T-cell (primary cell): ENCODE measurements at regions not wholly inside any gene's neighbourhood (a gene's known extent, or its start where the extent isn't known, plus 50 kb on each side); places are given as distances from the start of the nearest gene placed in this dataset.

Experiments
- ATAC-seq, 4 experiments: fragments of 200-7000 bp in 3 of 4; fragments of 150-1000 bp in 1 of 4; cut with Tn5 transposase; replicated peaks in 1 of 4; 1 replicate in 3 of 4; 2 replicates in 1 of 4; pipeline ENCODE4 v1.10.0; 2021; ENCODE audit warnings: moderate library complexity in 3 of 4, mild to moderate bottlenecking in 2 of 4, moderate number of reproducible peaks in 1 of 4
- CTCF ChIA-PET, 2 donors: fragments of 300-600 bp; sonication (Branson Sonifier 250); formaldehyde crosslinking; loops; one replicate each; lab custom pipeline; 2022; ENCODE audit warnings: antibody characterized with exemption in 2 of 2; lab: Charles Lee
- POLR2A ChIA-PET, 2 donors: fragments of 300-600 bp; sonication (Branson Sonifier 250); formaldehyde crosslinking; loops; one replicate each; lab custom pipeline; 2022; ENCODE audit warnings: antibody characterized with exemption in 2 of 2; lab: Charles Lee
- DNase-seq, 35 experiments: peaks; one replicate each; pipeline versions ENCODE4 v3.0.0 to v3.0.0-alpha.2; 2013 to 2023
- H3K27ac ChIP-seq: one replicate; pipeline ENCODE4 v1.5.1; 2013; ENCODE audit warnings: low read length
- H3K27me3 ChIP-seq, 2 experiments: replicated peaks in 1 of 2; 1 replicate in 1 of 2; 2 replicates in 1 of 2; pipeline versions ENCODE4 v1.6.1 to v1.7.0; 2013; ENCODE audit warnings: low read length in 1 of 2, mixed read lengths in 1 of 2; ENCODE audit not compliant: control insufficient read depth in 2 of 2, insufficient read depth in 2 of 2; ENCODE audit errors: extremely low read depth in 1 of 2
- H3K36me3 ChIP-seq, 2 donors: 1 replicate in 1 of 2; 2 replicates in 1 of 2; pipeline versions ENCODE4 v1.6.1 to v1.7.0; 2013; ENCODE audit warnings: low read length in 1 of 2; ENCODE audit not compliant: control insufficient read depth in 2 of 2, insufficient read depth in 1 of 2; ENCODE audit errors: extremely low read depth in 1 of 2
- H3K4me1 ChIP-seq, 2 experiments: 1 replicate in 1 of 2; 2 replicates in 1 of 2; pipeline versions ENCODE4 v1.6.1 to v1.7.0; 2013; ENCODE audit warnings: low read length in 2 of 2, mixed read lengths in 1 of 2; ENCODE audit not compliant: insufficient read depth in 2 of 2, control insufficient read depth in 1 of 2; ENCODE audit errors: extremely low read depth in 1 of 2
- H3K4me3 ChIP-seq, 2 donors: 1 replicate in 1 of 2; 2 replicates in 1 of 2; pipeline versions ENCODE4 v1.5.1 to v1.7.0; 2013; ENCODE audit warnings: mild to moderate bottlenecking in 2 of 2, low read length in 1 of 2, moderate library complexity in 1 of 2; ENCODE audit not compliant: control insufficient read depth in 1 of 2; ENCODE audit errors: extremely low read depth in 1 of 2
- H3K9me3 ChIP-seq: 2 replicates; pipeline ENCODE4 v1.7.0; 2013
- H3K27ac Mint-ChIP-seq, 2 donors: one replicate each; pipeline ENCODE4 v1.8.0; 2020 to 2021; ENCODE audit warnings: mild to moderate bottlenecking in 2 of 2, mixed read lengths in 2 of 2
- H3K27me3 Mint-ChIP-seq, 2 donors: one replicate each; pipeline ENCODE4 v1.8.0; 2021 to 2022; ENCODE audit warnings: mixed read lengths in 2 of 2
- H3K36me3 Mint-ChIP-seq: one replicate; pipeline ENCODE4 v1.8.0; 2021; ENCODE audit warnings: mixed read lengths
- H3K4me1 Mint-ChIP-seq, 3 donors: one replicate each; pipeline ENCODE4 v1.8.0; 2020 to 2022; ENCODE audit warnings: mixed read lengths in 3 of 3, mild to moderate bottlenecking in 1 of 3
- H3K4me3 Mint-ChIP-seq, 3 donors: one replicate each; pipeline ENCODE4 v1.8.0; 2020 to 2022; ENCODE audit warnings: mild to moderate bottlenecking in 3 of 3, mixed read lengths in 3 of 3, moderate library complexity in 3 of 3
- H3K9me3 Mint-ChIP-seq, 3 donors: one replicate each; pipeline ENCODE4 v1.8.0; 2020 to 2022; ENCODE audit warnings: mixed read lengths in 3 of 3
- WGBS: methylation state at CpG from one replicate; pipeline ENCODE4 v1.1.5; 2013; ENCODE audit warnings: missing lambda C conversion rate; ENCODE audit not compliant: insufficient coverage; 5-methylcytosine and 5-hydroxymethylcytosine counted together

- Histone ChIP-seq H3K9me3 (no peaks in the 10 kb centered on the region), H3K27me3 (no peaks in the 10 kb centered on the region), H3K4me3 (no peak overlapping the region), H3K36me3 (no peaks in the 10 kb centered on the region), H3K27ac (no peak overlapping the region), H3K4me1 (peaks cover 4 to 7% of the 10 kb centered on the region in 2 experiments)
- Mint-ChIP-seq H3K27ac (peak overlapping the region; percentile 39), H3K27me3 (no peaks in the 10 kb centered on the region), H3K4me1 (peaks cover 9 to 12% (median 10%) of the 10 kb centered on the region in 3 donors), H3K4me3 (no peak overlapping the region), H3K36me3 (peaks cover 4% of the 10 kb centered on the region), H3K9me3 (peaks cover 0 to 8% (median 0%) of the 10 kb centered on the region in 3 donors)
- DNase-seq (peak in 20 of 35 experiments; percentile 2 to 62 (median 14)), ATAC-seq (peak; percentile 57 to 71 (median 64))
- POLR2A ChIA-PET, result interaction anchor here in 1 of 2 donors (0.7 kb wide), 1 partner anchor 501 kb away, joined by 13 read pairs; no protein-coding TSS in a partner anchor
- CTCF ChIA-PET, result interaction anchor here (0.5 to 1.3 kb wide), 6 partner anchors 22 to 683 kb away, joined by 3 to 5 read pairs (median 3); no protein-coding TSS in a partner anchor
- 41% methylated on average over 6 of the region's 10 CpGs for WGBS
These were observed 131.6 kb downstream of the AQP9 start for GRCh38 chr15:58269455-58270414.

GRCh38 chr15:58271410-58271809, 133.2 kb downstream of the AQP9 start:
- ChIA-PET CTCF (interaction anchor here in 1 of 2 donors (1.1 to 1.2 kb wide), 2 partner anchors 489 to 580 kb away, joined by 3 read pairs; no protein-coding TSS in a partner anchor), POLR2A (interaction anchor here in 1 of 2 donors (0.7 kb wide), 1 partner anchor 1250 kb away, joined by 3 read pairs; no protein-coding TSS in a partner anchor)
- no peak for DNase-seq
- peaks cover 9 to 12% (median 10%) of the 10 kb centered on the region in 3 donors for H3K4me1 Mint-ChIP-seq
- H3K9me3 Mint-ChIP-seq, result peaks cover 0 to 8% (median 0%) of the 10 kb centered on the region in 3 donors
- no peak overlapping the region for H3K4me3 ChIP-seq
- H3K4me1 ChIP-seq, result peaks cover 4 to 7% of the 10 kb centered on the region in 2 experiments
- H3K27ac ChIP-seq, result no peak overlapping the region
- H3K27me3 Mint-ChIP-seq, result no peaks in the 10 kb centered on the region
- no peaks in the 10 kb centered on the region for H3K9me3 ChIP-seq
- H3K27ac Mint-ChIP-seq, result no peak overlapping the region
- H3K4me3 Mint-ChIP-seq, result no peak overlapping the region
- WGBS, result no CpG with 5 or more reads among the region's 3 CpGs
- peaks cover 4% of the 10 kb centered on the region for H3K36me3 Mint-ChIP-seq
- H3K36me3 ChIP-seq, result no peaks in the 10 kb centered on the region
- ATAC-seq, result no peak
- no peaks in the 10 kb centered on the region for H3K27me3 ChIP-seq

GRCh38 chr15:58273104-58273503, 134.9 kb downstream of the AQP9 start:
- no peak overlapping the region for H3K4me3 ChIP-seq
- H3K27me3 Mint-ChIP-seq, result peaks cover 0 to 2% of the 10 kb centered on the region in 2 donors
- H3K4me1 Mint-ChIP-seq, result peaks cover 9 to 12% (median 10%) of the 10 kb centered on the region in 3 donors
- POLR2A ChIA-PET, result no interaction called here
- CTCF ChIA-PET, result interaction anchor here (0.5 to 0.7 kb wide), 3 partner anchors 45 to 807 kb away, joined by 4 to 5 read pairs (median 5); no protein-coding TSS in a partner anchor
- no peaks in the 10 kb centered on the region for H3K27me3 ChIP-seq
- peaks cover 4 to 7% of the 10 kb centered on the region in 2 experiments for H3K4me1 ChIP-seq
- WGBS, result 92% methylated on average over 5 of the region's 7 CpGs
- H3K4me3 Mint-ChIP-seq, result no peak overlapping the region
- no peak overlapping the region for H3K27ac ChIP-seq
- ATAC-seq, result no peak
- no peaks in the 10 kb centered on the region for H3K36me3 ChIP-seq
- peaks cover 0 to 8% (median 0%) of the 10 kb centered on the region in 3 donors for H3K9me3 Mint-ChIP-seq
- H3K36me3 Mint-ChIP-seq, result peaks cover 4% of the 10 kb centered on the region
- H3K9me3 ChIP-seq, result no peaks in the 10 kb centered on the region
- no peak overlapping the region for H3K27ac Mint-ChIP-seq
- DNase-seq, result no peak

GRCh38 chr15:58274885-58275284, 136.7 kb downstream of the AQP9 start:
- no peak overlapping the region for H3K27ac Mint-ChIP-seq
- ATAC-seq (no peak), DNase-seq (no peak)
- CTCF ChIA-PET, result no interaction called here
- Histone ChIP-seq H3K4me1 (peaks cover 4% of the 10 kb centered on the region in 2 experiments), H3K27me3 (no peaks in the 10 kb centered on the region), H3K36me3 (no peaks in the 10 kb centered on the region), H3K27ac (no peak overlapping the region), H3K4me3 (no peak overlapping the region), H3K9me3 (no peaks in the 10 kb centered on the region)
- no peak overlapping the region for H3K4me3 Mint-ChIP-seq
- peaks cover 0 to 2% of the 10 kb centered on the region in 2 donors for H3K27me3 Mint-ChIP-seq
- peaks cover 0 to 8% (median 0%) of the 10 kb centered on the region in 3 donors for H3K9me3 Mint-ChIP-seq
- POLR2A ChIA-PET, result no interaction called here
- no CpG with 5 or more reads among the region's 4 CpGs for WGBS
- peaks cover 4 to 7% (median 6%) of the 10 kb centered on the region in 3 donors for H3K4me1 Mint-ChIP-seq
- H3K36me3 Mint-ChIP-seq, result peaks cover 4% of the 10 kb centered on the region

- POLR2A ChIA-PET, result no interaction called here
These were observed 137.6 kb downstream of the AQP9 start for GRCh38 chr15:58275785-58276184.

GRCh38 chr15:58276924-58277323, 138.7 kb downstream of the AQP9 start:
- no peak overlapping the region for H3K27ac Mint-ChIP-seq
- Histone ChIP-seq H3K36me3 (no peaks in the 10 kb centered on the region), H3K4me1 (no peaks in the 10 kb centered on the region), H3K4me3 (no peak overlapping the region), H3K27me3 (no peaks in the 10 kb centered on the region), H3K27ac (no peak overlapping the region), H3K9me3 (no peaks in the 10 kb centered on the region)
- H3K27me3 Mint-ChIP-seq, result peaks cover 0 to 2% of the 10 kb centered on the region in 2 donors
- ChIA-PET POLR2A (no interaction called here), CTCF (no interaction called here)
- H3K4me1 Mint-ChIP-seq, result no peaks in the 10 kb centered on the region
- DNase-seq (no peak), ATAC-seq (no peak)
- no peaks in the 10 kb centered on the region for H3K36me3 Mint-ChIP-seq
- H3K9me3 Mint-ChIP-seq, result no peaks in the 10 kb centered on the region
- H3K4me3 Mint-ChIP-seq, result no peak overlapping the region

More at GRCh38 chr15:58275785-58276184, 137.6 kb downstream of the AQP9 start:
- H3K4me1 Mint-ChIP-seq, result peaks cover 0 to 3% (median 0%) of the 10 kb centered on the region in 3 donors
- H3K27me3 Mint-ChIP-seq, result peaks cover 0 to 2% of the 10 kb centered on the region in 2 donors
- H3K27ac Mint-ChIP-seq, result no peak overlapping the region
- H3K9me3 ChIP-seq, result no peaks in the 10 kb centered on the region
- no peak for DNase-seq
- 90% methylated on average over 1 of the region's 3 CpGs for WGBS
- H3K4me3 Mint-ChIP-seq, result no peak overlapping the region
- no peak overlapping the region for H3K27ac ChIP-seq
- H3K36me3 Mint-ChIP-seq, result peaks cover 4% of the 10 kb centered on the region
- CTCF ChIA-PET, result no interaction called here
- ATAC-seq, result no peak
- no peaks in the 10 kb centered on the region for H3K36me3 ChIP-seq
- H3K27me3 ChIP-seq, result no peaks in the 10 kb centered on the region
- H3K9me3 Mint-ChIP-seq, result peaks cover 0 to 6% (median 0%) of the 10 kb centered on the region in 3 donors
- no peak overlapping the region for H3K4me3 ChIP-seq
- no peaks in the 10 kb centered on the region for H3K4me1 ChIP-seq
